Superior temporal gyrus (tissue), 1 donor: ENCODE measurements at regions not wholly inside any gene's neighbourhood (a gene's known extent, or its start where the extent isn't known, plus 50 kb on each side); places are given as distances from the start of the nearest gene placed in this dataset.
A peak's percentile ranks its signal among the peaks of the same experiment; 100 is the strongest.

ENCODE experiments used
- DNase-seq: peaks from one replicate; pipeline ENCODE4 v3.0.0-alpha.2; 2016; ENCODE audit errors: extremely low spot score

GRCh38 chr6:4004249-4004648, 74.7 kb downstream of the FAM217A start:
- DNase-seq, result no peak

- peak; percentile 81 for DNase-seq
Measured at GRCh38 chr6:4008324-4009047, 70.5 kb downstream of the FAM217A start.

DNA sequence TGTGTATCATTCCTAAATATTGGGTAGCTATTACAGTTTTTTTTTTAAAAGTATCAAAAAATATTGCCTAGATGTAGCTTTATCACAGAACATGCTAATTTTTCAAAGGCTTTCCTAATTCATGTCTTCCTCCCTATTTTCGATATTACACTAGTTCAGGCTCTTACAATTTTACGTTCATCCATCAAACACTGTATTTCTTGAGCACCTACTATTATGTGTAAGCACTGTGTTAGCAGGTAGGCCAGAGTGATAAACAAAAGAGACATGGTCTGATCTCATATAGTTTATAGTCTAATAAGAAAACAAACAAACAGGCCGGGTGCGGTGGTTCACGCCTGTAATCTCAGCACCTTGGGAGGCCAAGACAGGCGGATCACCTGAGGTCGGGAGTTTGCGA, 69.5 kb downstream of the FAM217A start:
- DNase-seq, result no peak

- DNase-seq, result no peak
Measured at GRCh38 chr6:4010048-4010447, 68.9 kb downstream of the FAM217A start.

DNA sequence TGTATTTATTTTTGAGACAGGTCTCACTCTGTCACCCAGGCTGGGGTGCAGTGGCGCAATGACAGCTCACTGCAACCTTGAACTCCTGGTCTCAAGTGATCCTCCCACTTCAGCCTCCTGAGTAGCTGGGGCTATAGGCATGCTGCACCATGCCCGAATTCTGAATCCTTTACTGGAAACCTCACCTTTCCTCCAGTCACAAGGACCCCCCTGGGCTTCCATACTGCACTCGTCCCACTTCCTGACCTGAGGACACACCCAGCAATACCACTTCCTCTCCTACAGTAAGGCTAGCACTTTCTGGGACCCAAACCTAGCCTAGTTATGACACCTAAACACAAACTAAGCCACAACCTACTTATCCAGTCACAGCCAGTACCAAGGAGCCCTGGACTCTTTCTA, 68.2 kb downstream of the FAM217A start:
- no peak for DNase-seq

DNA sequence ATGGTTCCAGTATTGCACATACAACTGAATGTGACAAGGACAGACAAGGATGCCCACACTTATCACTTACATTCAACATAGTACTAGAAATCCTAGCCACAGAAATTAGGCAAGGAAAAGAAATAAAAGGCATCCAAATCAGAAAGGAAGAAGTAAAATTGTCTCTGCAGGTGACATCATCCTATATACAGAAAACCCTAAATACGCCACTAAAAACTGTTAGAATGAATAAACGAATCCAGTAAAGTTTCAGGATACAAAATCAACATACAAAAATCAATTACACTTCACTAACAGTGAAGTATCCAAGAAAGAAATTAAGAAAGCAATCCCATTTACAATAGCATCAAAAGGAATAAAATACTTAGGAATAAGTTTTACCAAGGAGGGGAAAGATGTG, 66.1 kb downstream of the FAM217A start:
- DNase-seq, result no peak

DNA sequence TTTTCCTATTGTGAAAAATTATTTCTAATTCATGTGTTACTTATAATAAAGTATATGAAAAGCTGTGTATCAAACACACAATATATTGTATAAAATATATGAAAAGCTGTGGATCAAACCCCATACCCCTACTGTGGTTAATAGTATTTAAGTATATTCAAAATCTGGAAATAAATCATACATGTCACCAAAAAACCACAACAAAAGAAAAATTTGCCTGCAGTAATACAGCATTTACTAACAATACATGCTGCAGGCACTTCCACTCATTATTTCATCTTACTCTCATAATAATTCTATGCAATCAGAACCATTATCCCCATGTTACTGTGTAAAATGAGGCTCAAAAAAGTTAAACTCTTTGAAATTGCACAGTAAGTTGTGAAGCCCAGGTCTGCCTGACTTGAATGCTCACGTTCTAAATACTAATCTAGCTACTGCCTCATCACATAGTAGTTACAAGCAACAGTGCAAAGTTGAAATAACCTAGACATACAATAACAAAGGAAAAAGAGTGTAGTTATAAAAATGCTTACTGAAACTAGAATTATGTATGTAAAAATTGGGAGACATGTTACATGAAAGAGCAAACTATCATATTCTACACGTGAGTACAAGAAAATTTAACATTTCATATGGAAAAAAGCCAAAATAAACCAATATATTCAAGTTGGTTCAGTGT, 61.7 kb downstream of the FAM217A start:
- no peak for DNase-seq

DNA sequence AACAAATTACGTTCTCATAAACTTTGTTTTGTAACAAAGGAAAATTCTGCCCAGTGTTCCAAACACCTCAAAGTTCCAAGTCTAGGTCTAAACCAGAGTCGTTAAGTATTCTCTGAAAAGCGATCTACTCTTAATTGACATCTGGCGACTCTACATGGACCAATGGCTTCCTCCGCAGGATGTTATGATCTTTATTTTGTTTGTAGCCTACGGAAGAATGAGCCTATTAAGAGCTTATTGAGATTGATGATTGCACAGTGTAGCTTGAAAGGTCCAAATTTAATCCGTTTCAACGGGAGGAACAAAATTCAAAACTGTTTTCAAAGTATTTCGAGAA, 61.1 kb downstream of the FAM217A start:
- DNase-seq, result peak; percentile 53

DNA sequence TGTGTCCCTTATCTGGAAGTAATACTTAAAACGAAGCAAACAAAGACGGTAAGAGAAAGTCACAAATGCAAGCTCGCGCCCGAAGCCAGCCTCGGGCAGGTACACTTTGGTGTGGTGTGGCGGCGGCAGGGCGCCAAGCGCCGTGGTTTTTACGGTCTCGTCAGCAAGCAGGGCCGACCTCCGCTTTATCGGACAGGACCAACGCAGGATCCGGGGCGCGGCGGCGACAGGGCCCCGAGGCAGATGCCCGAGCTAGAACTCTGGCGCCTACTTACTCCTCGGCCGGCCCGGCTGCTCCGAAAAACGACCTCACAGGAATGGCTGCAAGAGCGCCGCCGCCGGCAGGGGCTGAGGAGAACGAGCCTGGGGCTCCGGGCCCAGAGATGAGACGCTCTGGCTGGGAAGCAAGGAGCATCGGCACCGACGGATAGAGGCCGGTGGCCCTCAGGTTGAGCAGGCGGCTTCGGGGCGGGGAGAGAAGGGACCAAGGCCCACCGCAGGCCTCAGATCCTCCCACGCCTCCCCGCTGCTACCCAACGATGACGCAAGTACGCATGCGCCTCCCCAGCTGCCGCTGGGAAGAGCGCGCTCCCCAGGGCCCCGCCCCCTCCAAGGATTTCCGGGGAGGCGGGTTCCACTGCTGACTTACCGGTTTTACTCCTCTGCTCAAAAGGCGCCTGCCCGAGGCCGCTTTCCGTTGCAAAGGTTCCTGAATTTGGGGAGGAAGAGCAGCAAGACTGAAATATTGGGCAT, 60.6 kb downstream of the FAM217A start:
- peak; percentile 97 for DNase-seq
